Urinary bladder (tissue), 3 donors: ENCODE measurements at regions not wholly inside any gene's neighbourhood (a gene's known extent, or its start where the extent isn't known, plus 50 kb on each side); places are given as distances from the start of the nearest gene placed in this dataset.

Experiments
- DNase-seq: peaks from one replicate; pipeline ENCODE4 v3.0.0-alpha.2; 2015; ENCODE audit errors: extremely low spot score
- H3K27ac ChIP-seq: one replicate; pipeline ENCODE4 v1.5.1; 2013; ENCODE audit warnings: low read depth, mild to moderate bottlenecking, moderate library complexity
- H3K36me3 ChIP-seq: one replicate; pipeline ENCODE4 v1.6.1; 2013; ENCODE audit warnings: mild to moderate bottlenecking, moderate library complexity; ENCODE audit not compliant: insufficient read depth
- H3K4me1 ChIP-seq: one replicate; pipeline ENCODE4 v1.6.1; 2013; ENCODE audit warnings: mild to moderate bottlenecking, moderate library complexity; ENCODE audit not compliant: insufficient read depth
- H3K4me3 ChIP-seq: one replicate; pipeline ENCODE4 v1.5.1; 2013; ENCODE audit warnings: low read depth, low read length
- WGBS: extraction: QIAGEN DNeasy Blood & Tissue Kit; methylation state at CpG from one replicate; pipeline ENCODE4 v1.1.7; 2013; 5-methylcytosine and 5-hydroxymethylcytosine counted together
- donor health status: healthy with polysubstance abuse.
- donor health status: healthy.

- 60% methylated on average over 6 of the region's 6 CpGs for WGBS
- H3K36me3 ChIP-seq = no peaks in the 10 kb centered on the region
- no peak overlapping the region for H3K4me3 ChIP-seq
- no peak overlapping the region for H3K27ac ChIP-seq
- no peak for DNase-seq
- H3K4me1 ChIP-seq = no peaks in the 10 kb centered on the region
Observed at GRCh38 chr13:22700246-22700887, 480.4 kb upstream of the SGCG start.

GRCh38 chr13:22703601-22704209 lies 477.1 kb upstream of the SGCG start:
- no peak for DNase-seq
- 71% methylated on average over 9 of the region's 9 CpGs for WGBS
- no peaks in the 10 kb centered on the region for H3K4me1 ChIP-seq
- no peak overlapping the region for H3K27ac ChIP-seq
- H3K4me3 ChIP-seq = no peak overlapping the region
- H3K36me3 ChIP-seq = no peaks in the 10 kb centered on the region

GRCh38 chr13:22707946-22708345 lies 472.8 kb upstream of the SGCG start:
- Histone ChIP-seq H3K4me1 (no peaks in the 10 kb centered on the region), H3K36me3 (no peaks in the 10 kb centered on the region), H3K27ac (no peak overlapping the region), H3K4me3 (no peak overlapping the region)
- DNase-seq = no peak
- 96% methylated on average over 5 of the region's 5 CpGs for WGBS

GRCh38 chr13:22717036-22717435 lies 463.7 kb upstream of the SGCG start:
- H3K27ac ChIP-seq = no peak overlapping the region
- no peak overlapping the region for H3K4me3 ChIP-seq
- H3K4me1 ChIP-seq = no peaks in the 10 kb centered on the region
- WGBS = 25% methylated on average over 7 of the region's 7 CpGs
- no peaks in the 10 kb centered on the region for H3K36me3 ChIP-seq
- no peak for DNase-seq

- 45% methylated on average over 6 of the region's 6 CpGs for WGBS
- H3K4me1 ChIP-seq = no peaks in the 10 kb centered on the region
- H3K4me3 ChIP-seq = no peak overlapping the region
Observed at GRCh38 chr13:22726726-22727125, 454.1 kb upstream of the SGCG start.

GRCh38 chr13:22735011-22735995 lies 445.5 kb upstream of the SGCG start:
- Histone ChIP-seq H3K4me3 (no peak overlapping the region), H3K36me3 (no peaks in the 10 kb centered on the region), H3K4me1 (no peaks in the 10 kb centered on the region), H3K27ac (no peak overlapping the region)
- no peak for DNase-seq
- 46% methylated on average over 24 of the region's 24 CpGs for WGBS

More at GRCh38 chr13:22726726-22727125, 454.1 kb upstream of the SGCG start:
- DNase-seq = no peak
- Histone ChIP-seq H3K36me3 (no peaks in the 10 kb centered on the region), H3K27ac (no peak overlapping the region)

- Histone ChIP-seq H3K27ac (no peak overlapping the region), H3K4me1 (no peaks in the 10 kb centered on the region), H3K4me3 (no peak overlapping the region), H3K36me3 (no peaks in the 10 kb centered on the region)
- DNase-seq = no peak
- 76% methylated on average over 28 of the region's 28 CpGs for WGBS
Observed at GRCh38 chr13:22736084-22736767, 444.6 kb upstream of the SGCG start.

GRCh38 chr13:22736768-22737092 lies 444.0 kb upstream of the SGCG start:
- Histone ChIP-seq H3K4me3 (no peak overlapping the region), H3K27ac (no peak overlapping the region), H3K36me3 (no peaks in the 10 kb centered on the region), H3K4me1 (no peaks in the 10 kb centered on the region)
- no peak for DNase-seq
- 62% methylated on average over 2 of the region's 2 CpGs for WGBS

GRCh38 chr13:22738357-22738756 lies 442.4 kb upstream of the SGCG start:
- Histone ChIP-seq H3K36me3 (no peaks in the 10 kb centered on the region), H3K4me3 (no peak overlapping the region), H3K27ac (no peak overlapping the region), H3K4me1 (no peaks in the 10 kb centered on the region)
- 89% methylated on average over 3 of the region's 3 CpGs for WGBS
- DNase-seq = no peak

- 70% methylated on average over 3 of the region's 3 CpGs for WGBS
- no peaks in the 10 kb centered on the region for H3K36me3 ChIP-seq
- H3K4me3 ChIP-seq = no peak overlapping the region
- H3K4me1 ChIP-seq = peaks cover 2% of the 10 kb centered on the region
- DNase-seq = no peak
- no peak overlapping the region for H3K27ac ChIP-seq
Observed at GRCh38 chr13:22740264-22740663, 440.5 kb upstream of the SGCG start.

GRCh38 chr13:22744688-22745452 lies 435.9 kb upstream of the SGCG start:
- no peak for DNase-seq
- H3K4me3 ChIP-seq = no peak overlapping the region
- H3K27ac ChIP-seq = no peak overlapping the region
- 89% methylated on average over 24 of the region's 24 CpGs for whole genome bisulfite sequencing
- H3K4me1 ChIP-seq = peaks cover 2% of the 10 kb centered on the region
- H3K36me3 ChIP-seq = no peaks in the 10 kb centered on the region

GRCh38 chr13:22748866-22749577 lies 431.8 kb upstream of the SGCG start:
- 53% methylated on average over 5 of the region's 5 CpGs for WGBS
- Histone ChIP-seq H3K36me3 (no peaks in the 10 kb centered on the region), H3K4me1 (peaks cover 2% of the 10 kb centered on the region), H3K27ac (no peak overlapping the region), H3K4me3 (no peak overlapping the region)
- peak; percentile 28 for DNase-seq
